Coronary artery (tissue), 2 donors: ENCODE measurements at regions not wholly inside any gene's neighbourhood (a gene's known extent, or its start where the extent isn't known, plus 50 kb on each side); places are given as distances from the start of the nearest gene placed in this dataset.

Experiments used
- DNase-seq: peaks from one replicate; pipeline ENCODE4 v3.0.0-alpha.2; 2017; ENCODE audit warnings: low spot score
- H3K27ac ChIP-seq, 2 donors: fragments of 200-600 bp; sonication (generic); one replicate each; pipeline ENCODE4 v1.5.1; 2016 to 2019
- H3K4me3 ChIP-seq: fragments of 200-600 bp; sonication (generic); 2 replicates; pipeline ENCODE4 v1.5.1; 2016; ENCODE audit warnings: mild to moderate bottlenecking, moderate library complexity
- TF ChIP-seq, protein P1 (sequence below): fragments of 200-600 bp; sonication (generic); IDR thresholded peaks from one replicate; pipeline ENCODE4 v1.5.1; 2019; ENCODE audit warnings: antibody characterized with exemption

GRCh38 chr13:76036176-76036575 is 400.0 kb downstream of the LMO7 start:
- TF ChIP-seq, protein P1, sequence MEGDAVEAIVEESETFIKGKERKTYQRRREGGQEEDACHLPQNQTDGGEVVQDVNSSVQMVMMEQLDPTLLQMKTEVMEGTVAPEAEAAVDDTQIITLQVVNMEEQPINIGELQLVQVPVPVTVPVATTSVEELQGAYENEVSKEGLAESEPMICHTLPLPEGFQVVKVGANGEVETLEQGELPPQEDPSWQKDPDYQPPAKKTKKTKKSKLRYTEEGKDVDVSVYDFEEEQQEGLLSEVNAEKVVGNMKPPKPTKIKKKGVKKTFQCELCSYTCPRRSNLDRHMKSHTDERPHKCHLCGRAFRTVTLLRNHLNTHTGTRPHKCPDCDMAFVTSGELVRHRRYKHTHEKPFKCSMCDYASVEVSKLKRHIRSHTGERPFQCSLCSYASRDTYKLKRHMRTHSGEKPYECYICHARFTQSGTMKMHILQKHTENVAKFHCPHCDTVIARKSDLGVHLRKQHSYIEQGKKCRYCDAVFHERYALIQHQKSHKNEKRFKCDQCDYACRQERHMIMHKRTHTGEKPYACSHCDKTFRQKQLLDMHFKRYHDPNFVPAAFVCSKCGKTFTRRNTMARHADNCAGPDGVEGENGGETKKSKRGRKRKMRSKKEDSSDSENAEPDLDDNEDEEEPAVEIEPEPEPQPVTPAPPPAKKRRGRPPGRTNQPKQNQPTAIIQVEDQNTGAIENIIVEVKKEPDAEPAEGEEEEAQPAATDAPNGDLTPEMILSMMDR, result no peak
- no peak for DNase-seq
- H3K27ac ChIP-seq, result no peak overlapping the region
- no peak overlapping the region for H3K4me3 ChIP-seq

- TF ChIP-seq, protein P1, result no peak
- Histone ChIP-seq H3K4me3 (no peak overlapping the region), H3K27ac (no peak overlapping the region)
- no peak for DNase-seq
These were observed 399.6 kb downstream of the LMO7 start for GRCh38 chr13:76035711-76036110.

GRCh38 chr13:76029706-76030105 is 393.6 kb downstream of the LMO7 start:
- no peak overlapping the region for H3K27ac ChIP-seq
- H3K4me3 ChIP-seq, result no peak overlapping the region
- DNase-seq, result no peak
- TF ChIP-seq, protein P1, result no peak

- TF ChIP-seq, protein P1, result no peak
- H3K27ac ChIP-seq, result no peak overlapping the region
- no peak overlapping the region for H3K4me3 ChIP-seq
- no peak for DNase-seq
These were observed 393.0 kb downstream of the LMO7 start for GRCh38 chr13:76029088-76029487.

- DNase-seq, result no peak
- no peak overlapping the region for H3K4me3 ChIP-seq
- TF ChIP-seq, protein P1, result no peak
- no peak overlapping the region for H3K27ac ChIP-seq
These were observed 391.0 kb downstream of the LMO7 start for GRCh38 chr13:76027131-76027530.

- H3K27ac ChIP-seq, result no peak overlapping the region
- H3K4me3 ChIP-seq, result no peak overlapping the region
- TF ChIP-seq, protein P1, result no peak
- no peak for DNase-seq
These were observed 389.3 kb downstream of the LMO7 start for GRCh38 chr13:76025392-76025791.

DNA sequence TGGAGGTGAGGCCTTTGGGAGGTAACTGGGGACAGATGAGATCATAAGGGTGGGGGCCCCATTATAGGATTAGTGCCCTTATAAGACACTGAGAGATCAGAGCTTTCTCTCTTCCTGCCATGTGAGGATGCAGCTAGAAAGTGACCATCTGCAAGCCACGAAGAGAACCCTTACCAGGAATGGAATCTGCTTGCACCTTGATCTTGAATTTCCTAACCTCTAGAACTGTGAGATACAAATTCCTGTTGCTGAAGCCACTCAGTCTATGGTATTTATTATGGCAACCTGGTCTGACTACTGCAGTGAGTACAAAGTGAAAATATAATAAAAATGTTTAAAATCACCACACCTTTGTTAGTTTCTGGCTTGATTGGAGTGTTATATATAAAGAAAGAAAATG is 388.0 kb downstream of the LMO7 start:
- no peak overlapping the region for H3K4me3 ChIP-seq
- TF ChIP-seq, protein P1, result no peak
- DNase-seq, result no peak

More for the DNA sequence above, 388.0 kb downstream of the LMO7 start:
- H3K27ac ChIP-seq, result no peak overlapping the region
